ENCODE measurements at regions not wholly inside any gene's neighbourhood (a gene's known extent, or its start where the extent isn't known, plus 50 kb on each side); places are given as distances from the start of the nearest gene placed in this dataset.
"Not testable (repeated sequence)": the region's sequence is repeated elsewhere in the genome, so short reads cannot be mapped to it uniquely, and the experiment has no call there.

DNA sequence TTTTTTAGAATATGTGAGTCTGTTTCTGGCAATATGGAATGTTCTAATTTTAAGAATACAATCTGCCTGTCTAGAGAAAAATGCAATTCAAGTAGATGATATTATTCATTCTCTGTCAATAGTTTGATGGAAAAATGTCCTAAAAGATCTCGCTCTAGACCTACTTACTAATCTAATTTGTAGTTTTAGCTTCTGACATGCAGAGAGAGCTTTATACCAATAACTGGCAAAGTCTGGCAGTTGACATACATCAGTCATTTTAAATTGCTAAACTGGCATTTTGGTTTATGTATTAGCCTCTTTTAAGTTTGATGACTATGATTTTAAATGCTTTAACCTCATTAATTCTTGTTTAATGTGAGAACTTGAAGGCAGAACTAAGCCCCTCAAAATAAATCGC lies 355.0 kb upstream of the CDH10 start:
- Mint-ChIP-seq H3K4me1 (no peaks in the 10 kb centered on the region), H3K4me3 (no peak overlapping the region), H3K27me3 (ENCODE audit: low read depth, poor library complexity) (peaks cover 6% of the 10 kb centered on the region), H3K36me3 (ENCODE audit: low read depth) (no peaks in the 10 kb centered on the region), H3K9me3 (peaks cover 16% of the 10 kb centered on the region), H3K27ac (no peak overlapping the region)
- TF ChIP-seq, protein P1, sequence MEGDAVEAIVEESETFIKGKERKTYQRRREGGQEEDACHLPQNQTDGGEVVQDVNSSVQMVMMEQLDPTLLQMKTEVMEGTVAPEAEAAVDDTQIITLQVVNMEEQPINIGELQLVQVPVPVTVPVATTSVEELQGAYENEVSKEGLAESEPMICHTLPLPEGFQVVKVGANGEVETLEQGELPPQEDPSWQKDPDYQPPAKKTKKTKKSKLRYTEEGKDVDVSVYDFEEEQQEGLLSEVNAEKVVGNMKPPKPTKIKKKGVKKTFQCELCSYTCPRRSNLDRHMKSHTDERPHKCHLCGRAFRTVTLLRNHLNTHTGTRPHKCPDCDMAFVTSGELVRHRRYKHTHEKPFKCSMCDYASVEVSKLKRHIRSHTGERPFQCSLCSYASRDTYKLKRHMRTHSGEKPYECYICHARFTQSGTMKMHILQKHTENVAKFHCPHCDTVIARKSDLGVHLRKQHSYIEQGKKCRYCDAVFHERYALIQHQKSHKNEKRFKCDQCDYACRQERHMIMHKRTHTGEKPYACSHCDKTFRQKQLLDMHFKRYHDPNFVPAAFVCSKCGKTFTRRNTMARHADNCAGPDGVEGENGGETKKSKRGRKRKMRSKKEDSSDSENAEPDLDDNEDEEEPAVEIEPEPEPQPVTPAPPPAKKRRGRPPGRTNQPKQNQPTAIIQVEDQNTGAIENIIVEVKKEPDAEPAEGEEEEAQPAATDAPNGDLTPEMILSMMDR (IDR thresholded peaks at IDR 0.05), result no peak
- DNase-seq, result no peak

DNA sequence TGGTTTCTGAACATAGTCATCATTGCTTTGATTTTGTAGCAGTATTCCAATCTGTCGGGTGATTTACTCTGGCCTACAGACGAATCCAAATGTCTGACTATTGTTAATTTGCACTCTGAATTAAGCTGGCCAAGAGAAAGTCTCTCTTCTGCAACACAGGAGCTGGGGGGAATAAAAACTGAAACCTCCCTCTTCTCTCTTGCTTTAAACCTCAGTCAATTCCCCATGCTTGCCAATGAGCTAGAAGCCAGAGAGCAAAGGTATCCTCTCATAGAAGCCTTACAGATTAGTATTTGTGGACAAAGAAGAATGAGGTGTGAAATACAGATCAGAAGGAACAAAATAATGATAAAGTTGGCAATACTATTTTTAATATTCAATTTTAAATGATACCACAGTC lies 353.9 kb upstream of the CDH10 start:
- H3K27ac Mint-ChIP-seq, result no peak overlapping the region
- no peak for DNase-seq
- TF ChIP-seq, protein P1 (IDR thresholded peaks at IDR 0.05), result no peak
- peaks cover 6% of the 10 kb centered on the region for H3K27me3 Mint-ChIP-seq (ENCODE audit: low read depth, poor library complexity)
- no peaks in the 10 kb centered on the region for H3K36me3 Mint-ChIP-seq (ENCODE audit: low read depth)
- no peaks in the 10 kb centered on the region for H3K4me1 Mint-ChIP-seq
- H3K4me3 Mint-ChIP-seq, result no peak overlapping the region
- H3K9me3 Mint-ChIP-seq, result peaks cover 12% of the 10 kb centered on the region

GRCh38 chr5:24986326-24986725 lies 341.5 kb upstream of the CDH10 start:
- Mint-ChIP-seq H3K27ac (no peak overlapping the region), H3K27me3 (ENCODE audit: low read depth, poor library complexity) (no peaks in the 10 kb centered on the region), H3K4me1 (no peaks in the 10 kb centered on the region), H3K4me3 (no peak overlapping the region), H3K36me3 (ENCODE audit: low read depth) (no peaks in the 10 kb centered on the region), H3K9me3 (no peaks in the 10 kb centered on the region)
- TF ChIP-seq, protein P1 (IDR thresholded peaks at IDR 0.05), result no peak
- DNase-seq, result no peak

- H3K9me3 Mint-ChIP-seq; DNase-seq; H3K4me1 Mint-ChIP-seq; H3K27me3 Mint-ChIP-seq (ENCODE audit: low read depth, poor library complexity); H3K4me3 Mint-ChIP-seq; H3K27ac Mint-ChIP-seq; H3K36me3 Mint-ChIP-seq (ENCODE audit: low read depth): not testable (repeated sequence)
These were observed 333.8 kb upstream of the CDH10 start for GRCh38 chr5:24978552-24978951.

DNA sequence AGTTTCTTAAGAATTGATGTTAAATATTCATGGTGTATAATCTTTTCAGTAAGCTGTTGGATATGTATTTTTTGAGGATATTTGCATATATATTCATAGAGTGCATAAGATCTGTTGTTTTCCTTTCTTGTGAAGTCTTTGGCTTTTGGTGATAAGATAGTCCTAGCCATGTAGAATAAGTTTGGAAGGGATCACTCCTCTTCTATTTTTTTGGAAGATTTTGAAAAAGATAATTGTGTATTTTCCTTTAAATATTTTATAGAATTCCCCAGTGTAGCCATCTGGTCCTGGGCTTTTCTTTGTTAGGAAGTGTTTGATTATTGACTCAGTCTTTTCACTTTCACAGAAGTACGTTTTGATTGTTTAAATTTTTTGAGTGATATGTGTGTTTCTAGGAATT lies 318.8 kb upstream of the CDH10 start:
- Mint-ChIP-seq H3K4me3 (no peak overlapping the region), H3K9me3 (no peaks in the 10 kb centered on the region), H3K27ac (no peak overlapping the region), H3K36me3 (ENCODE audit: low read depth) (no peaks in the 10 kb centered on the region), H3K27me3 (ENCODE audit: low read depth, poor library complexity) (peaks cover 4% of the 10 kb centered on the region), H3K4me1 (no peaks in the 10 kb centered on the region)
- DNase-seq, result no peak
- TF ChIP-seq, protein P1 (IDR thresholded peaks at IDR 0.05), result no peak

DNA sequence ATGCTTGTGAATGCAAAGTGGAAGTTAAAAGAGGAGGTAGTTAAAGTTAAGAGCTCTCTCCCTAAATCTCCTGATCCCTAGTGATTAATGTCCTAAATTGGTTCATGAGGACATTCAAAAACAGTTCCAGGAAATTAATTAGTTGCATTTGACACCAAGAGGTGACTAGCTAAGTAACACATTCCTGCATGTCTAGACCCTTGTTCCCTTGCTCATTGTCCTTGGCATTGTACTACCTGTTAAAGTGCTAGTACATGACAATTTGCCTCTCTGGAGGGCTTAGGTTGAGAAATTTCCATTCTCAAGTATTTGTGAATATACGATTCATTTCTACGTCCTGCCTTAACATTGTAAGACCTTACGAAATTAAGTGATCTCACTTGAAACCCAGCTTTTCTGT lies 278.6 kb upstream of the CDH10 start:
- Mint-ChIP-seq H3K27me3 (ENCODE audit: low read depth, poor library complexity) (peaks cover 3% of the 10 kb centered on the region), H3K4me1 (no peaks in the 10 kb centered on the region), H3K36me3 (ENCODE audit: low read depth) (no peaks in the 10 kb centered on the region), H3K27ac (no peak overlapping the region), H3K4me3 (no peak overlapping the region), H3K9me3 (no peaks in the 10 kb centered on the region)
- TF ChIP-seq, protein P1 (IDR thresholded peaks at IDR 0.05), result no peak
- DNase-seq, result no peak
